GM19395 (cell line): ENCODE measurements at regions not wholly inside any gene's neighbourhood (a gene's known extent, or its start where the extent isn't known, plus 50 kb on each side); places are given as distances from the start of the nearest gene placed in this dataset.
"Not testable (repeated sequence)": the region's sequence is repeated elsewhere in the genome, so short reads cannot be mapped to it uniquely, and the experiment has no call there.

ENCODE experiments used
- ATAC-seq: cut with Tn5 transposase; IDR thresholded peaks from one replicate; pipeline ENCODE4 v1.9.1; 2021; ENCODE audit warnings: mild to moderate bottlenecking, moderate library complexity; ENCODE audit not compliant: unreplicated experiment

GRCh38 chr20:47960769-47961541, 175.7 kb upstream of the SULF2 start:
- no peak for ATAC-seq

DNA sequence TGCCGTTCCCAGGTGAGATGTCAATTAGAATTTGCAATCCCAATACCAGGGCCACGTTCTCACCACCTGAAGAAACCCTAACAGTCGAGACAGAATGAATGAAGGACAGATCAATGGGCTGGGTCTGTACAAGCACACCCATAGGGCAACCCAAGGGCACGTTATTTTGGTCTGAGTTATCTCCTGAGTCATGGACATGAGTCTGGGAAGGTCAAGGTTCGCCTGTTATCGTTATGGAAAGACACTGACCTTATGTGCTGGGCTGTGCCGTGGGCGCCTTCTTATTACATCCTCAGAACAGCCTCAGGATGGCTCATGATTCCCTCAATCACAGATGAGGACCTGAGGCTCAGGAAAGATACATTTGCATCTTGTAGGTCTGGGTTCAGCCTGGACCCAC, 175.0 kb upstream of the SULF2 start:
- ATAC-seq, result no peak

- not testable (repeated sequence) for ATAC-seq
Observed at GRCh38 chr20:47957989-47958801, 172.9 kb upstream of the SULF2 start.

- ATAC-seq, result no peak
Observed at GRCh38 chr20:47957135-47957534, 171.9 kb upstream of the SULF2 start.

DNA sequence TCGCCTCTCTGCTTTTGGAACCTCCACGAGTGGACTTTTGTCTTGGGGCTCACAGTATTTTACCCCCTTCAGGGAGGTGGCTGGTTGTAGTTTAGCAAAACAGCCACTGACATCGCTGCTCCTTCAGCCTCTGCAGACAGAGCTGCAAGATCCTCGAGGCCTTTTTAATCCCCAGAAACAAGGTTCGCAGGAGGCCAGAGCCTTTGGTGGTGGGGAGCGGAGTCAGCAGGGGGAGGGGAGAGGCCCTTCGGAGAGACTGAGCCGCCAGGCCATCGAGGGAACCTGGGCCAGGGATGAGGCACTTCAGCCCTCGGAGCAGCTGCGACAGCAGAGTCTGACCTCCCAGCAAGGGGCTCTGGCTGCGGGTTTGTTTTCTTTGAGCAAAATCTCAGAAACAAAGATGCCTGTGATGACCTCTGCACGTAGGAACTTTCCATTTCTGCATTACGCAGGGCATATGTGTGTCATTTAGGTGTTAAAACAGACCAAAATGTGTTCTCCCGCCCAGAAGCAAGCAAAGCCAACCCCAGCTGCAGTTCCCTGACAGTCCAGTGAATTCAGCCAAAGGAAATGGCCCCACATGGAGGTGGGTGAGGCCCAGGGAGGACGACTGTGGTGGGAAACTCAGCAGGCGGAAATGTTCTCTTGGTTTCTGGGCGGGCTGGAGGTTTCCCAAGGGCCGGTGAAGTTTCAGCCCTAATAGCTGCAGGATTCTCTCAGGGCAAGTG, 171.2 kb upstream of the SULF2 start:
- ATAC-seq, result no peak

GRCh38 chr20:47953471-47953870, 168.2 kb upstream of the SULF2 start:
- no peak for ATAC-seq

- ATAC-seq, result no peak
Observed at GRCh38 chr20:47952023-47952564, 166.8 kb upstream of the SULF2 start.

- ATAC-seq, result no peak
Observed at GRCh38 chr20:47951521-47951971, 166.3 kb upstream of the SULF2 start.

DNA sequence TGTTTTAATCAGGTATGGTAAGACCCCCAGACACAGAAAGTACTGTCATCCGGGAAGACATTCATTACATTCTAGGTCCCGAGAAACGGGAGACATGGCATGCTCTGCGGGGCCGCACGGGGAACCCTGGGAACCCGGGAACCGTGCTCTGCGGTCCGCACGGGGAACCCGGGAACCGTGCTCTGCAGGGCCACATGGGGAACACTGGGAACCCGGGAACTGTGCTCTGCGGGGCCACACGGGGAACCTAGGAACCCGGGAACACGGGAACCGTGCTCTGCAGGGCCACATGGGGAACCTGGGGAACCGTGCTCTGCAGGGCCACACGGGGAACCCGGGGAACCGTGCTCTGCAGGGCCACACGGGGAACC, 165.6 kb upstream of the SULF2 start:
- ATAC-seq, result no peak

DNA sequence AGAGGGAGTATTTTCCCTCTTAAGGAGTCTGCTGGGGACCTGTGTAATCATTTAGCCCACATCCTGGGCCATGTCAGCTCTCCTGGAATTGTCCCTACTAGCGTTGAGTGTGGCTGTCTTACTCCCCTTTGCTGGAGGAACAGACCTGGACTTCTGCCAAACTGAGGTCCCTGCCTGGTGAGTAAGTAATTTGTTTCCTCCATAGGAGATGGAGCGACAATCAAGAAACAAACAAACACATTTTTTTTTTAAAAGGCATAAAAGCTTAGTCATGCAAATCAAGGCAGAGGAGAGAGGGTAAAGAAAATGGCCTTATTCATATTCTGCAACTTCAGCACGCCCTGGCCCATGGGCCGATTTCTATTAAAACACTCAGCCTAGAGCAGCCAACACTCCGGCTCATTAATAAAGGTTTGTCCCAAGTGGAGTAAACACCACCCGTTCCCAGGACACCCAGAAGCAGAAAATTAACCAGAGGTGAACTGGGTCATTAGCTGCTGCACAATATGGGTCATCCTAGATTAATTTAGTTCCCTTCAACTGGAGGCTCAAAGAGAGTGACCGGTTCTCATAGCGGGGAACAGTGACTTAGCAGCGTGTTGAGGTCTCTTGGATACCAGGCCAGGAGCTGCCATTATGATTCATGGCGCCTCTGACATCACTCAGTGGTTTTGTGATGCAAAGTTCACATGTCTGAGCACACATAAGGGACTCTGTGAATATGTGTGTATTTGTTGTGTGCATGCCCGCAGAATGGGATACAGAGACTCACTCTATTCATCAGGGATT, 165.0 kb upstream of the SULF2 start:
- no peak for ATAC-seq

GRCh38 chr20:47949230-47949629, 163.9 kb upstream of the SULF2 start:
- no peak for ATAC-seq

DNA sequence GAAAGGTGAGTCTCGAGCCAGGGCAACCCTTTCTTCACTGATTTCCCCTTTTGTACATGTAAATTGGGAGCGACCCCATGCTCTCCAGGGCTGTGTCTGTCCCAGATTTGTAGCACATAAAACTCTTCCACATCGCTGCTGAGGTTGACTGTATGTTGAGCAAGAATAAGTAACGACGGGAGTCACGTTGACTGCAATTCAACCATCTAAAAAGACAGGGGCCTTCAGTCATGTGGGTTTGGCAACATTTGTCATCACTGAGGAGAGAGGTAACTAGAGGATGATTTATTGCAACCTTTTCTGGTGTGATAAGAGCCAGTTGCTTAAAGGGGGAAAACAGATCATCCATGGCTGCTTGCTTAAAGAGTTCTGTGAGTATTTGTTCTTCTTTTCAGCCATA, 159.4 kb upstream of the SULF2 start:
- no peak for ATAC-seq

GRCh38 chr20:47941869-47942268, 156.6 kb upstream of the SULF2 start:
- ATAC-seq, result no peak

DNA sequence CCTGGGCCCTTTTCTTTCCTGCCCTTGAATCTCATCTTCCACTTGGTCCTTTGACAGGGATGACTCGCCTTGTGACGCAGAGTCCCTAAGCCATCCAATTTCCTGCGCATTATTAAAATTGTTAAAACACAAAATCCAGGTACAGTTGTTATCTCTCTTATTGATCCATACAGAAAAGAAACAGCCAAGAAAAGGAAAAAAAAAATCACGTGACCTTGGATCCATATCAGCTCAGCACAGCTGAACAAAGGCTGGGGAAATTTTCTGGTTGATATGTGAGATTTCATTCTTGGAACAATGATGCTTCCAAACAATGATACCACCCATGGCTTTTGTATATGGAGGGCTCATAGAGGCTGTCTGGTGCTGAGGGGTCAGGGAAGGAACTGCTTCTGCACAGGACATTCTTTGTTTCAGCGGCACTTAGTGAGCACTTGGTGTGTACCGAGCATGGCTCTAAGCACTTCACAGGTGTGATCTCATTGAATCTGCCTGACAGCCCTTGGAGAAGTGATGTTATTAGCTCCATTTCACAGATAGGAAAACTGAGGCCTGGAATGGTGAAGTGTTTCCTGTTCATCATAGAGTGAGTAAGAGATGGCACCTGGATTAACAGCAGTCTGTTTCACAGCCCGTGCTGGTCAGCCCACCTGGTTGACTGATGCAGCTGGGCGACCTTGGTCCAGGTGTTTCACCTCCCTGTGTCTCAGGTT, 155.0 kb upstream of the SULF2 start:
- no peak for ATAC-seq

DNA sequence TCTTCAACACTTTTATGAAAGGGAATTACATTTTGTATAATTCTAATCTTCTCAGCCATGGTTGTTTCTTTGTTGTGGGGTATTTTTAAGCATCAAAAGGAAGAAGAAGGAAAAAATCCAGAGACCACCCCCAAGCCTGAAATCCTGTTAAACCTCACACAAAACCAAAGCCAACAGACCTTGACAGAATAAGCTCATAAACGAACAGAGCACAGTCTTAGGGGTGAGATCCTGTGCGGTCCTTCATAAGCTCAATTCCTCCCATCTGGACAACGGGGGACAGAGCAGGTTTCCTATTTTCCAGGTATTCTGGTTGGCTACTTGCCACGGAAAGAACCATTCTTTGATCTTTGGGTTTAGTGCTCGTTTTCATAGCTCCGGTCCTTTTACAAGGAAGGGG, 151.3 kb upstream of the SULF2 start:
- ATAC-seq, result no peak

DNA sequence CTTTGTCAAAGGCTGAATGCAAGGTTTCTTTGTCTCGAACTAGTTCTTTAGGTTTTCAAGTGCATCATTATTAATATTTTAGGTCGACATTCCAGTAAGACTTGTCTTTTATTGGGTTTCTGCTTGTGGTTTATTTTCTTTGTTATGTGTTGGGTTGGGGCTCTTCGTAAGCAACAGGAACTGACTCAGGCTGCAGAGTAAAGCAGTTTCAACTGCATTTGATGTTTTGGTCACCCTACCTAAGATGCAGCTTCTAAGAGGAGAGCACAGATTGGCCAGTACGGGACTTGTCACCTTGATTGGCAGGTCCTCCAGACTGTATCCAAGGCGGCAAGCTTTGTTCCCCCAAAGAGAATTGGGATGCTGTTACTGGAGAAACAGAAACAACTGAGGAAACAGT, 149.5 kb upstream of the SULF2 start:
- ATAC-seq, result no peak

DNA sequence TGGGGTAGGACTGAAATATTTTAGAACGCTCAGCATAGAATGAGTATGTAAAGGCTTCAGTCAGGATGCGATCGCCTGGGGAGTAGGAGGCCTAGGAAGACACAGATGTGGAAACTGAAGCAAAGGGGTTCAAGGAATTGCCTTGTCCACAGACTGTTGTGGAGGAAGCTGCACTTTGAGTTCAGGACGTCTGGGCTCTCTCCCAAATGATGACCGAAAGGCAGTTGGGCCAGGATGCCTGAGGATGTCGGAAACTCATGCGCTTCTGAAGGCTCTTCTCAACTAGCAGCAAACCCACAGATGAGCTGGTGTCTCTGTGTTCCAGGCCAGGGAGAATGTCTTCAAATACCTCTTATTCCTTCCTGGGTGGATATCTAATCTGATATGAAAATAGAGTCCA, 146.2 kb upstream of the SULF2 start:
- ATAC-seq, result no peak

- ATAC-seq, result no peak
Observed at GRCh38 chr20:47931002-47931401, 145.7 kb upstream of the SULF2 start.

GRCh38 chr20:47929368-47930115, 144.3 kb upstream of the SULF2 start:
- no peak for ATAC-seq
